Left lung (tissue), 4 donors: ENCODE measurements at regions not wholly inside any gene's neighbourhood (a gene's known extent, or its start where the extent isn't known, plus 50 kb on each side); places are given as distances from the start of the nearest gene placed in this dataset.

Source experiments
- ATAC-seq: fragments of 200-7000 bp; cut with Tn5 transposase; one replicate; pipeline ENCODE4 v1.9.1; 2020; ENCODE audit warnings: moderate library complexity
- DNase-seq, 4 donors: peaks; one replicate each; pipeline ENCODE4 v3.0.0-alpha.2; 2013 to 2020
- H3K27ac ChIP-seq, 2 donors: fragments of 200-600 bp; sonication (generic) in 1 of 2; one replicate each; pipeline versions ENCODE4 v1.5.0 to v1.8.0; 2020 to 2021
- H3K27me3 ChIP-seq, 2 donors: fragments of 200-600 bp; sonication (generic) in 1 of 2; one replicate each; pipeline versions ENCODE4 v1.5.0 to v1.8.0; 2020 to 2021
- H3K36me3 ChIP-seq, 2 donors: fragments of 200-600 bp; sonication (generic) in 1 of 2; one replicate each; pipeline versions ENCODE4 v1.5.0 to v1.8.0; 2020 to 2021
- H3K4me1 ChIP-seq, 2 donors: fragments of 200-600 bp; one replicate each; pipeline ENCODE4 v1.8.0; 2021
- H3K4me3 ChIP-seq, 2 donors: fragments of 200-600 bp; sonication (generic) in 1 of 2; one replicate each; pipeline versions ENCODE4 v1.5.0 to v1.8.0; 2020 to 2021; ENCODE audit warnings: mild to moderate bottlenecking in 1 of 2
- H3K9me3 ChIP-seq, 2 donors: fragments of 200-600 bp; sonication (generic) in 1 of 2; one replicate each; pipeline versions ENCODE4 v1.5.0 to v1.8.0; 2020 to 2021
- intact Hi-C, 2 donors: fragments of 100-400 bp; cut with DNase I; formaldehyde crosslinking; loops; one replicate each; pipeline versions ENCODE4 v1.11.2 to v1.14.2; 2022
- TF ChIP-seq, protein P1 (sequence below), 2 donors: fragments of 200-600 bp; sonication (generic) in 1 of 2; IDR thresholded peaks; one replicate each; pipeline versions ENCODE4 v1.5.0 to v1.8.0; 2021; ENCODE audit warnings: antibody characterized with exemption in 2 of 2
- donor health status: DM: no; HTN: yes; CAD: no.
- donor health status: DM: no; HTN: no; CAD: no.

GRCh38 chr4:31660916-31661315 lies 940.7 kb downstream of the PCDH7 start:
- no peak overlapping the region for H3K27ac ChIP-seq
- no peak overlapping the region for H3K4me3 ChIP-seq
- ATAC-seq (no peak), DNase-seq (no peak)
- no peaks in the 10 kb centered on the region for H3K4me1 ChIP-seq
- H3K9me3 ChIP-seq, result no peaks in the 10 kb centered on the region
- no peaks in the 10 kb centered on the region for H3K36me3 ChIP-seq
- TF ChIP-seq, protein P1, sequence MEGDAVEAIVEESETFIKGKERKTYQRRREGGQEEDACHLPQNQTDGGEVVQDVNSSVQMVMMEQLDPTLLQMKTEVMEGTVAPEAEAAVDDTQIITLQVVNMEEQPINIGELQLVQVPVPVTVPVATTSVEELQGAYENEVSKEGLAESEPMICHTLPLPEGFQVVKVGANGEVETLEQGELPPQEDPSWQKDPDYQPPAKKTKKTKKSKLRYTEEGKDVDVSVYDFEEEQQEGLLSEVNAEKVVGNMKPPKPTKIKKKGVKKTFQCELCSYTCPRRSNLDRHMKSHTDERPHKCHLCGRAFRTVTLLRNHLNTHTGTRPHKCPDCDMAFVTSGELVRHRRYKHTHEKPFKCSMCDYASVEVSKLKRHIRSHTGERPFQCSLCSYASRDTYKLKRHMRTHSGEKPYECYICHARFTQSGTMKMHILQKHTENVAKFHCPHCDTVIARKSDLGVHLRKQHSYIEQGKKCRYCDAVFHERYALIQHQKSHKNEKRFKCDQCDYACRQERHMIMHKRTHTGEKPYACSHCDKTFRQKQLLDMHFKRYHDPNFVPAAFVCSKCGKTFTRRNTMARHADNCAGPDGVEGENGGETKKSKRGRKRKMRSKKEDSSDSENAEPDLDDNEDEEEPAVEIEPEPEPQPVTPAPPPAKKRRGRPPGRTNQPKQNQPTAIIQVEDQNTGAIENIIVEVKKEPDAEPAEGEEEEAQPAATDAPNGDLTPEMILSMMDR (IDR thresholded peaks at IDR 0.05), result no peak
- intact Hi-C loops, result no loop called here
- H3K27me3 ChIP-seq, result no peaks in the 10 kb centered on the region

- no peaks in the 10 kb centered on the region for H3K27me3 ChIP-seq
- ATAC-seq (no peak), DNase-seq (no peak)
- H3K9me3 ChIP-seq, result no peaks in the 10 kb centered on the region
- H3K4me1 ChIP-seq, result no peaks in the 10 kb centered on the region
- no peaks in the 10 kb centered on the region for H3K36me3 ChIP-seq
- no peak overlapping the region for H3K27ac ChIP-seq
- TF ChIP-seq, protein P1 (IDR thresholded peaks at IDR 0.05), result no peak
- H3K4me3 ChIP-seq, result no peak overlapping the region
- intact Hi-C loops, result no loop called here
Measured at GRCh38 chr4:31662951-31663350, 942.8 kb downstream of the PCDH7 start.

DNA sequence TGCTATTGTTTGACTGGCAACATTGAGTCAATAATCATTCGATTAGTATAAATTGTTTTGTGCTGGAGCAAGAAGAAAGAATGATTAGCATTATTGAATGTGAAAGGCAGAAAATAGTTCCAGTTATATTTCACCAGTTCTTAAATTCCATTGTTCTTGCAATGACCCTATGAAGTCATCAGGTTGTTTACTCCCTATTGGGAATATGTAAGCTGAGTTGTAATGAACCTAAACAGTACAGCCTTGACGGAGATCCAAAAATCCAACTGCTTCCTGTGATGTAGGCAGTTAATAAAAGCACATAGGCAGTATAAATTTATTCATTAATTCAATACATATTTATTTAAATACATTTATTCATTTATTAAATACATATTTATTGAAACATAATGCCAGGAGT lies 947.5 kb downstream of the PCDH7 start:
- no peaks in the 10 kb centered on the region for H3K36me3 ChIP-seq
- no peaks in the 10 kb centered on the region for H3K9me3 ChIP-seq
- intact Hi-C loops, result no loop called here
- H3K27me3 ChIP-seq, result no peaks in the 10 kb centered on the region
- ATAC-seq, result no peak
- TF ChIP-seq, protein P1 (IDR thresholded peaks at IDR 0.05), result no peak
- no peak overlapping the region for H3K4me3 ChIP-seq
- no peak for DNase-seq
- no peaks in the 10 kb centered on the region for H3K4me1 ChIP-seq
- no peak overlapping the region for H3K27ac ChIP-seq

DNA sequence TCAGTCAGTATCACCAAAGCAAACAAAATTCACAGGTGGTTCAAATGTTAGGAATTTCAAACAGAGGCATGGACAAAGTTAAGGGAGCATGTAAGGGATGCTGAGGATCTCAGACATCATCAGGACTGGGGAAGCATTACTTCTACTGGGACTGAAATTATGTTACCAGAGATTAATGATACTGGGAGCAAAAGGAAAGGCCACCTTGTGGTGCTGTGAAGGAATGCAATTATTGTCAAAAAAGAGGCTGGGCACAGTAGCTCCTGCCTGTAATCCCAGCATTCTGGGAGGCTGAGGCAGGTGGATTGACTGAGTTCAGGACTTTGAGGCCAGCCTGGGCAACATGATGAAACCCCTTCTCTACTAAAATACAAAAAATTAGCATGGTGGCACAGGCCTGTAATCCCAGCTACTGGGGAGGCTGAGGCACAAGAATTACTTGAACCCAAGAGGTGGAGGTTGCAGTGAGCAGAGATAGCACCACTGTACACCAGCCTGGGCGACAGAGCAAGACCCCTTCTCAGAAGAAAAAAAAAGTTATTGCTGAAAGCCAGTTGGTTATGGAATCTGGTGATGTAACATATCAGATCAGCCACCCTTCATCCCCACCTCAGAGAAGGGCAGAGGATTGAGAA lies 954.3 kb downstream of the PCDH7 start:
- intact Hi-C loops, result no loop called here
- no peaks in the 10 kb centered on the region for H3K36me3 ChIP-seq
- DNase-seq, result no peak
- TF ChIP-seq, protein P1 (IDR thresholded peaks at IDR 0.05), result peak; percentile 19 to 49
- H3K27ac ChIP-seq, result no peak overlapping the region
- no peaks in the 10 kb centered on the region for H3K9me3 ChIP-seq
- H3K27me3 ChIP-seq, result no peaks in the 10 kb centered on the region
- no peaks in the 10 kb centered on the region for H3K4me1 ChIP-seq
- no peak overlapping the region for H3K4me3 ChIP-seq
- ATAC-seq, result peak; percentile 39

DNA sequence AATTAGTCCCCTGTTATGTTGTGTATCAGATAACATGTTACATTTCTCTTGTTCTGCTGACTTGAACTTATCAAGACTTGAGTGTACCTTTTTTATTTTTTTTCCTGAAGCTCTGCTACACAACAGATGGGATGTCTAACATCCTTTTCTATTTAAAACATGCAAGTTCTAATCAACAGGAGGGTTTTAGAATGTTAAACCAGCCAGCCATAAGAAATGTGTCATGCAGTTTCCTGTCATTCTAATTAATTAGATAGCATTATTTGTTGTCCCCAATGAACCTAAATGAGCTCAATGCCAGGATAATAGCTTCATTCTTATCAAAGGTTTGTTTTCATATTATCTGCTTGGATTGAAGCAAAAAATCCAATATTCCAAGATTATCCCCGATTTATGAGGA lies 958.2 kb downstream of the PCDH7 start:
- Histone ChIP-seq H3K27ac (no peak overlapping the region), H3K4me3 (no peak overlapping the region), H3K36me3 (no peaks in the 10 kb centered on the region), H3K27me3 (no peaks in the 10 kb centered on the region), H3K9me3 (no peaks in the 10 kb centered on the region), H3K4me1 (no peaks in the 10 kb centered on the region)
- intact Hi-C loops, result no loop called here
- DNase-seq, result no peak
- TF ChIP-seq, protein P1 (IDR thresholded peaks at IDR 0.05), result no peak
- ATAC-seq, result no peak
